HUES64 (cell line): ENCODE measurements at regions not wholly inside any gene's neighbourhood (a gene's known extent, or its start where the extent isn't known, plus 50 kb on each side); places are given as distances from the start of the nearest gene placed in this dataset.

Experiments used
- H3K27ac ChIP-seq: 2 replicates; pipeline ENCODE4 v1.7.0; 2013; ENCODE audit warnings: low read depth, low read length, inconsistent platforms
- H3K27me3 ChIP-seq: 2 replicates; pipeline ENCODE4 v1.6.1; 2013; ENCODE audit warnings: mild to moderate bottlenecking, low read length; ENCODE audit not compliant: insufficient read depth
- H3K36me3 ChIP-seq: 2 replicates; pipeline ENCODE4 v1.6.1; 2013; ENCODE audit warnings: mild to moderate bottlenecking, low read length; ENCODE audit not compliant: insufficient read depth
- H3K4me1 ChIP-seq: 2 replicates; pipeline ENCODE4 v1.6.1; 2013; ENCODE audit warnings: mild to moderate bottlenecking, low read length, moderate library complexity; ENCODE audit not compliant: insufficient read depth
- H3K4me3 ChIP-seq: 2 replicates; pipeline ENCODE4 v1.5.1; 2013; ENCODE audit warnings: mild to moderate bottlenecking, low read length, moderate library complexity
- H3K9ac ChIP-seq: 2 replicates; pipeline ENCODE4 v1.6.1; 2013; ENCODE audit warnings: mild to moderate bottlenecking, low read depth, low read length
- H3K9me3 ChIP-seq: 2 replicates; pipeline ENCODE4 v1.6.1; 2013; ENCODE audit warnings: low read depth, low read length; ENCODE audit not compliant: insufficient read depth
- WGBS: fragments of 150-250, 120-280 bp; methylation state at CpG from one replicate; pipeline ENCODE4 v1.1.7; 2013; ENCODE audit warnings: missing lambda C conversion rate; 5-methylcytosine and 5-hydroxymethylcytosine counted together

DNA sequence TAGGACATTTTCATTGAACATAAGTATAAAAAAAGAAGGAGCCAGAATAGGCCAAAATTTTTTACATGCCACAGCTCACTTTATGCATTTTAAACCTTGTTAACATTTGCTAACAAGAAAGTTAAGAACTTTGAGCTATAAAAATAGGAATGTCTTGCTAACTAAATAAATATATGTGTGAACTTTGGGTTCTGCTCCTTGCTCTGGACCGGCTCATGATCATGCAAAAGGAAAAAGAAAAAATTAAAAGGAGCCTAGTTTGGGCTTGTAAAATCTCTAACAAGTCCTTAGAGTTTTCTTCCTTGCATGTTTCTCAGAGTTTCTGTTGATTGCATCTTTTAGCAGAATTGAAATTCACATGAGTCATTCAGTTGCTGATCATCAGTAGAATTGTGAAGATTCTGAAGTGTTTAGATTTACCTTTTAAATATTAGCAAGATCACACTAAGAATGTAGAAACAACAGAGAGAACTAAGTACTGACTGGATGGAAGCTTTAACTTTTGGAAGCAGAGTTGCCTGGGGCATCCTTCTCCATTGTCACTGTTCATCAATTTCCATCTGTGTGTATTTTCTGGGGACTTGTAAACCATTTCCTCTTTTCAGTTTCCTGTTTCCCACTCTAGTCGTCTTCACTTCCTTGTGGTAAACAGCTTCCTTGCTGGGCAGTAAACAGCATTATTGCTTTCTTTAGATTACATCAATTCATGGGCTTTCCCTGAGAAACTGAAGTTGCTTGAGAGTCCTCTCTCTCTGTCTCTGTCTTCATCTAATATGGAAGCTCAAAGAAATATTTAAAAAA lies 458.4 kb upstream of the BTBD3 start:
- Histone ChIP-seq H3K4me1 (peaks cover 24% of the 10 kb centered on the region), H3K27ac (no peak overlapping the region), H3K27me3 (no peaks in the 10 kb centered on the region), H3K9ac (no peak overlapping the region), H3K36me3 (no peaks in the 10 kb centered on the region), H3K4me3 (no peak overlapping the region), H3K9me3 (no peaks in the 10 kb centered on the region)
- WGBS = 70% methylated on average over 2 of the region's 2 CpGs

DNA sequence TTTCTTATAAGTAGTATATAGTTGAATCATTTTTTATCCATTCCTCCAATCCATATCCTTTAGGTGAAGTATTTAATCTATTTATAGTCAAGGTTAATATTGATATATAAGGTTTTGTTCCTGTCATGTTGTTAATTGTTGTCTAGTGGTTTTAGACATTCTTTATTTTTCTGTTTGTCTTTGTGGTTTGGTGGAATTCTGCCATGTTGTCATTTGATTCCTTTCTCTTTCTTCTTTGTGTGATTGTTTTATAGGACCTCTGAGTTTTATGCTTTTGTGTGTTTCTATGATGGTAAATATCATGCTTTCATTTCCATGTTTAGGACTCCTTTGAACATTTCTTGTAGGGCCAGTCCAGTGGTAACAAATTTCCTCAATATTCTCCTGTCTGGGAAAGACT lies 450.3 kb upstream of the BTBD3 start:
- H3K27me3 ChIP-seq = no peaks in the 10 kb centered on the region
- no peak overlapping the region for H3K27ac ChIP-seq
- H3K4me3 ChIP-seq = no peak overlapping the region
- peaks cover 17% of the 10 kb centered on the region for H3K4me1 ChIP-seq
- H3K36me3 ChIP-seq = no peaks in the 10 kb centered on the region
- no peak overlapping the region for H3K9ac ChIP-seq
- H3K9me3 ChIP-seq = no peaks in the 10 kb centered on the region

DNA sequence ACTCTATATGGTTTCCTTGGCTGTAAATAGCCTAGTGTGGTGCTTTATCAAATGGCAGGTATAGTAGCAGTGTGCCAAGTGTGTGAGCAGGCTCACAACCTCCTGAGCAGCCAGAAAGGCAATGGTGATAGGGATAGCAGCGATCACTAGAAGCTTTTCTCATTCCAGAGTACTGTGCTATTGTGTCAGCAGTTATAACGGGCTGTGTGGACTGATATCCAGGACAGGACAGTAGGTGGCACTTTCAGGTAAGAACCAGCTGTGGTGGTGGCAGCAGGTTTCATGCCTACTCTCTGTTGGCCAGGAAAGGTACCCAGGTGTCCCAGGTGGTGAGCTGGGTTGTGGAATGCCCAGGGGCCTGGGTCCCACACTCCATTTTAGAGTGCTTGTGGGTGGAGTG lies 448.8 kb upstream of the BTBD3 start:
- Histone ChIP-seq H3K27me3 (no peaks in the 10 kb centered on the region), H3K9ac (no peak overlapping the region), H3K4me3 (no peak overlapping the region), H3K9me3 (no peaks in the 10 kb centered on the region), H3K4me1 (peaks cover 17% of the 10 kb centered on the region), H3K36me3 (no peaks in the 10 kb centered on the region), H3K27ac (no peak overlapping the region)
- WGBS = 97% methylated on average over 2 of the region's 2 CpGs

DNA sequence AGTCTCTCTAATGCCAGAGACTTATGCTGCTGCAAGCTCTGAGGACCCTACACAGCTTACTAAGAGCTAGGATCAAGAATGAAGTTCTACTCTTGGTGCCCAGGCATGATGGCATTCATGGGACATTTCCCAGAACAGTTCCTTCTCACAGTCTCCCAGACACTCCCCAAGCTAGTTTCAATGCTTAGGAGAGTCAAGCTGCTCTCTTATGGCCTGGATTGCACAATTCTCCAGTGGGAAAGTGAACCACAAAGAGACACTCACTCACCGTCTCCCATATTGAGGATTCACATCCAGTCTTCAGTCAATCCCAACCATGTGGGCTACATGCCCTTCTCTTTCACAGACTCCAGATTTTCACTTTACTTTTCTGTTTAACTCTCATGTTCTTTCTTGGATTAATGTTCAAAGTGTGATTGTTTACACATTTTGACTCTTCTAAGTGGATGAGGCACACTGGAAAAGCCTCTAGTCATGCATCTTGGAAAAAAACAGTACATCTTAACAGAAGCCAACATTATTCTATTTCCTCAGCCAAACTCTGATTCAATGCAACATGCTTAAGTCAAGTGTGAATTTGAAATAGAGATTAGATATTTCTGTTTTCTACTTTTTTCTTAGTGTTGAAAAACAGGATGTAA lies 447.8 kb upstream of the BTBD3 start:
- 98% methylated on average over 1 of the region's 1 CpG for WGBS
- Histone ChIP-seq H3K36me3 (no peaks in the 10 kb centered on the region), H3K4me1 (peaks cover 17% of the 10 kb centered on the region)

DNA sequence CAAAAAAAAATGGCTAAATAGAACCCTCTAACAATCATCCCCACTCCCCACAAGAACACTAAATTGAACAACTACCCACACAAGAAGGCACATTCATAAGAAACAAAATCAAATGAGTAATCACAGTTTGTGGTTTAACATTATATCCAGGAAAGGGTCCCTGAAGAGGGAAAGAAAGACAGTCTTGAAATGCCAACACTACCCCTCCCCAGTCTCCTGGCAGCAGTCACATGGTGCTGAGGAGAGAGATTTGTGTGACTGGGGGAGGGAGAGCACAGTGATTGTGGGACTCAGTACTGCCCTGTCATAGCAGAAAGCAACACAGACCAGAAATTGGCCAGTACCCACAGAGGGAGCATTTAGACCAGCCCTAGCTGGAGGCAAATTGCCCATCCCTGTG lies 443.7 kb upstream of the BTBD3 start:
- no peaks in the 10 kb centered on the region for H3K36me3 ChIP-seq
- H3K9me3 ChIP-seq = peaks cover 20% of the 10 kb centered on the region
- H3K27me3 ChIP-seq = no peaks in the 10 kb centered on the region
- no peaks in the 10 kb centered on the region for H3K4me1 ChIP-seq
- H3K9ac ChIP-seq = no peak overlapping the region
- H3K27ac ChIP-seq = no peak overlapping the region
- H3K4me3 ChIP-seq = no peak overlapping the region

More for the DNA sequence above, 447.8 kb upstream of the BTBD3 start:
- H3K9me3 ChIP-seq = no peaks in the 10 kb centered on the region
- H3K27ac ChIP-seq = no peak overlapping the region
- H3K9ac ChIP-seq = no peak overlapping the region
- H3K4me3 ChIP-seq = no peak overlapping the region
- H3K27me3 ChIP-seq = no peaks in the 10 kb centered on the region

DNA sequence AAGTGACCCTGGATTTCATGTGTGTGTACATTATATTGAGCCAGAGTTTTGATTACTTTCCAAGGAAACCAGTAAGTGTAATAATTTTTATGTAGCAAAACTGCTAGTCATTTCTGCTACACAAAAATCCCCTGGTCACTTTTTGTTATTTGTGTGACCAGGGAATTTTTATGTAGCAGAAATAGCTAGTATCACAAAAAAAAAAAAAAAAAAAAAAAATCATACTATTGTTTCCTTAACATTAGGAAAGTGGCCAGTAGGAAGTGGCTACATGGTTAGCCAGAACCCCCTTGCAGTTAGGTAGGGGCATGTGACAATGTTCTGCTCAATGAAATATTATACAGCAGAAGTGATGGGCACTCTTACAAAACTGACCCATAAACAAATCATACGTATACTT lies 434.0 kb upstream of the BTBD3 start:
- WGBS = 90% methylated on average over 1 of the region's 1 CpG
- Histone ChIP-seq H3K27ac (no peak overlapping the region), H3K36me3 (no peaks in the 10 kb centered on the region), H3K27me3 (no peaks in the 10 kb centered on the region), H3K9me3 (peaks cover 5% of the 10 kb centered on the region; the same call in 1 of the 2 replicates), H3K9ac (no peak overlapping the region), H3K4me3 (no peak overlapping the region), H3K4me1 (0 out of 2 replicates have a peak, but pooled peaks cover under 1% of the 10 kb centered on the region)

DNA sequence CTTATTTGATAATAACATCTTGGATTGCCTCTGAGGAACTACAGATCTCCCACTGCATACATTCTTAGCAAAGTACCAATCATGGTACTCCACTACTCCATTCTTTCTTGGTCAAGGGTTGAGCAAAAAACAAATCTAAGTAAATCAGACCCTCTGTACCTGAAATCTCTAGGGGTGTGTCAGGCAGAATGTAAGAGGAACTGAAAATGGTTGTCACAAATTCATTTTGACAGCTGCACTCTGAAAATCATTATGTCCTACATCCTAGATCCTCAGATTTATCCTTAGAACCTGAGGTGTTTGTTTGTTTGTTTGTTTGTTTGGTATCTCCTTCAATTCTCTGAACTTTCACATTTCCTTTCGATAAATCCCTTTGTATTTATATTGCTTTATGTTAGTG lies 433.2 kb upstream of the BTBD3 start:
- no peak overlapping the region for H3K4me3 ChIP-seq
- H3K36me3 ChIP-seq = no peaks in the 10 kb centered on the region
- no peaks in the 10 kb centered on the region for H3K27me3 ChIP-seq
- WGBS = no CpG with 5 or more reads among the region's 1 CpG
- no peak overlapping the region for H3K27ac ChIP-seq
- no peak overlapping the region for H3K9ac ChIP-seq
- H3K4me1 ChIP-seq = peaks cover 8% of the 10 kb centered on the region; the same call in 1 of the 2 replicates
- no peaks in the 10 kb centered on the region for H3K9me3 ChIP-seq

DNA sequence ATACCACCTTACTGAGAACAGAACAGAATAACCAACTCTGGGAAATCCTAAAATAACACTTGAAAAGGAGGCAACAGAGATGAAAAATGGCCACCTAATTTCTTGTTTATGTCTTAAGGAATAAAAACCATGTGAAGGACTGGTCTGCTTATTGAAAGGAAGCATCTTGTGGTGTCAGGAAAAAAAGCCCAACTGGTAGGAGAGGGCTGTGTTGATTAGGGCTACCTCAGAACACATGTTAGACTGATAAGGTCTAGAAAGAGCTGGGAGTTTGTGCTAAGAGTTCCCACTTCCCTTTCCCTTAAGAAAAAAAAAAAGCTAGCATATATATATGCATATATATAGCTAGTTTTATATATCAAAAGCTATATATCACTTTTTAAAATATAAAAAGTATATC lies 425.3 kb upstream of the BTBD3 start:
- Histone ChIP-seq H3K4me3 (no peak overlapping the region), H3K9me3 (0 out of 2 replicates have a peak, but pooled peaks cover 3% of the 10 kb centered on the region), H3K4me1 (peaks cover 21% of the 10 kb centered on the region), H3K27me3 (no peaks in the 10 kb centered on the region), H3K27ac (no peak overlapping the region), H3K9ac (no peak overlapping the region), H3K36me3 (no peaks in the 10 kb centered on the region)

DNA sequence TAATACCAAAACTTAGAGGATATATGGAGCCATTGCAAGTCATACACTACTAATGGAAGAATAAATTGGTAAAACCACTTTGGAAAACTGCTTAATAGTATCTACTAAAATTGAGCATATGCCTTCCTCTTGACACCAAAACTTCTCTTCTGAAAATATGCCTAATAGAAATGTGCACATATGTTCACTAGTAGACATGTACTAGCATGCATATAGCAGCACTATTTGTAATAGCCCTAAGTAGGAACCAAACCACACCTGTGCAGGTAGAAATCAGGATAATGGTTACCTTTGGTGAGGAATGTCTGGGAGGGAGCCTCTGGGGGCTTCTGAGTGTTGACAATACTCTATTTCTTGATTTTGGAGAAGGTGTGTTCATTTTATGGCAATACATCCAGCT lies 424.8 kb upstream of the BTBD3 start:
- Histone ChIP-seq H3K9ac (no peak overlapping the region), H3K4me1 (peaks cover 26% of the 10 kb centered on the region), H3K9me3 (0 out of 2 replicates have a peak, but pooled peaks cover 3% of the 10 kb centered on the region), H3K27me3 (no peaks in the 10 kb centered on the region), H3K36me3 (no peaks in the 10 kb centered on the region), H3K4me3 (no peak overlapping the region), H3K27ac (no peak overlapping the region)

DNA sequence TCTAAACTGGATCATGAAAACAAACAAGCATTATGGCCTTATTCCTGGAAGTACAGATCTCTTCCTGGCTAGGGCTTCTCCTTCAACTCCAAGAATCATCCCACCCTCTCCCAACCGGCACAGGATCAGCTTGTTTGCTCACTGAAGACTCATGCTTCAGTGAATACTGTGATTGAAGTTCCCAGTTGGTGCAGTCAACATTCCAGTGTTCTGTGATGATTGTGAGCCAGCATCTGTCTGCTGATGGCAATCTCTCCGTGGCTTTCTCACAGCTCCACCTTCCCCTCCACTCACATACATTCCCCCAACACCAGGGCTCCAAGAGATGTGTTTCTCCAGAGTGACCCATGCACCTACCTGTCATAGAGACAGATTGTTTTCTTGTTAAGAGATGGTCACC lies 421.3 kb upstream of the BTBD3 start:
- H3K27ac ChIP-seq = no peak overlapping the region
- H3K4me1 ChIP-seq = peaks cover 16% of the 10 kb centered on the region; the same call in 1 of the 2 replicates
- H3K9me3 ChIP-seq = 0 out of 2 replicates have a peak, but pooled peaks cover 1% of the 10 kb centered on the region
- WGBS = 61% methylated on average over 2 of the region's 2 CpGs
- H3K36me3 ChIP-seq = no peaks in the 10 kb centered on the region
- H3K27me3 ChIP-seq = no peaks in the 10 kb centered on the region
- no peak overlapping the region for H3K4me3 ChIP-seq
- H3K9ac ChIP-seq = no peak overlapping the region

DNA sequence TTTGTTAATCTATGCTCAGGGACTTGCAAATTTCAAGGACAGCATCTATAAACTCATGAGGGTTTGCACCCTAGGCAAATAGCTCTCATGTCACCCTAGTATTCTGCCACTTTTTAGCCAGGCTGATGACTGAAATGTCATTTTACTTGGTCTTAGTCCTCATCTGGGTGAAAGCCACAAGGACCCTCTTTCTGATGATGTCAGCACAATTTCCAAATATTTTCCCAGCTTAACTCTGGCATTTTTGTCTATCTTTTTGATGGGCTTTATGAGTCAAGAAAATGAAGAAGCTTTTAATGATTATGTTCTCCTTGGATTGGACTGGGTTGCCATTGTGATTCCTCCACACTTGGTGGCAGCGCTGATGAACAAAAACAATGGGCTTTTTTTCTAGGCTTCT lies 420.1 kb upstream of the BTBD3 start:
- H3K36me3 ChIP-seq = no peaks in the 10 kb centered on the region
- no peak overlapping the region for H3K27ac ChIP-seq
- 97% methylated on average over 1 of the region's 1 CpG for WGBS
- peaks cover 16% of the 10 kb centered on the region; the same call in 1 of the 2 replicates for H3K4me1 ChIP-seq
- H3K9me3 ChIP-seq = no peaks in the 10 kb centered on the region
- H3K27me3 ChIP-seq = no peaks in the 10 kb centered on the region
- no peak overlapping the region for H3K9ac ChIP-seq
- no peak overlapping the region for H3K4me3 ChIP-seq
